ENCODE measurements at regions not wholly inside any gene's neighbourhood (a gene's known extent, or its start where the extent isn't known, plus 50 kb on each side); places are given as distances from the start of the nearest gene placed in this dataset.

DNA sequence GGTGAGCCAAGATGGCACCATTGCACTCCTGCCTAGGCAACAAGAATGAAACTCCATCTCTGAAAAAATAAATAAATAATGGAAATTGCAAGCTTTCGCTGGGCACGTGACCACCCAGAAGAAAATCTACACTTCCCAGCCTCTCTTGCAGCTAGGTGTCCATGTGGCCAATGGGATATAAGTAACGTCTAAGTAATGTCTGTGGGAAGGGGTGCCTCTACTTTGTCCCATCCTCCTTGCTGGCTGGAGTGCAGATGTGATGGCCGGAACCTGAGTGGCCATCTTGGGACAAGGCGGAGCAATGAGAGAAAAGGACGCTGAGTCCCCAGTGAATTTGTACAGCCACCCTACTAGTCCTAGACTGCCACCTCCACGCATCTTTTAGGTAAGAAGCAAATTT lies 99.8 kb upstream of the PTPN1 start:
- no peak for DNase-seq
- no peaks in the 10 kb centered on the region for H3K27me3 ChIP-seq
- no peaks in the 10 kb centered on the region for H3K9me3 ChIP-seq
- H3K36me3 ChIP-seq, result no peaks in the 10 kb centered on the region
- no peak overlapping the region for H3K4me3 ChIP-seq

DNA sequence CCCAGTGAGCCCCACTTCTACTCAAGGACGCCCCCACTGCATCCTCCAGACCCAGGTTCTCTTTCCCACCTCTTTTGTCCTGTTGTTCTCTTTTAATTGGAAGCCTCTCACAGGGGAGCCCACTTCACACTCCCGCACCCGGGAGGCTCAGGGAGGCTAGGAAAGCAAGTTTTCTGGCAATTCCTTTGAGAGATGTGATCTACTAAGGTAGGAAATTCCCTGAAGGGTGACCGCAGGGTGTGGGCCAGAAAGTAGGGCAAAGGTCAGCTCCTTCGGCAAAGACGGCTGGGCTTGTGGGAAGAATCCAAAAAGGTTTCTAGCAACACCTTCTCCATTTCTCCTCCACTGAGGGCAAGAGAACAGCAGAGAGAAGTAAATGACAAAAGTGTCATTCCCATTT lies 98.1 kb upstream of the PTPN1 start:
- H3K36me3 ChIP-seq, result no peaks in the 10 kb centered on the region
- no peaks in the 10 kb centered on the region for H3K27me3 ChIP-seq
- H3K9me3 ChIP-seq, result no peaks in the 10 kb centered on the region
- DNase-seq, result no peak
- no peak overlapping the region for H3K4me3 ChIP-seq

DNA sequence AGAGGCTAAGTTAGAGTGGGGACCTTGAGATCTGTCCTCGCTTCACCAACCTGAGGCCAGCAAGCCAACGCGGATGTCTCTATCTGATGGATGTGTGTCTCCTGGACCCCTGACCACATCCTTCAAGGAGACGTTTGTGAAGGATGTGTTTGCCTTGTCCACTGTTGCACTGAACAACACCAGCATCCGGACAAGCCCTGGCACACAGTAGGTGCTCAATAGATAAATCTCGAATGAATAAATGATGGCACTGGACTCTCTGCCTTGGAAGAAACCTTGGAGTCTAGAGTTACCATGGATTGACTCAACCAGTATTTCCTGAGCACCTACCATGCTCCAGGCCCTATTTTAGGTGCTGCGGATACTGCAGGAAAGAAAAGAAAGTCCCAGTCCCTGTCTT lies 97.7 kb upstream of the PTPN1 start:
- H3K9me3 ChIP-seq, result no peaks in the 10 kb centered on the region
- no peak for DNase-seq
- H3K4me3 ChIP-seq, result no peak overlapping the region
- H3K27me3 ChIP-seq, result no peaks in the 10 kb centered on the region
- no peaks in the 10 kb centered on the region for H3K36me3 ChIP-seq

GRCh38 chr20:50413088-50413500 lies 97.1 kb upstream of the PTPN1 start:
- Histone ChIP-seq H3K27me3 (no peaks in the 10 kb centered on the region), H3K9me3 (no peaks in the 10 kb centered on the region), H3K4me3 (no peak overlapping the region), H3K36me3 (no peaks in the 10 kb centered on the region)
- no peak for DNase-seq

DNA sequence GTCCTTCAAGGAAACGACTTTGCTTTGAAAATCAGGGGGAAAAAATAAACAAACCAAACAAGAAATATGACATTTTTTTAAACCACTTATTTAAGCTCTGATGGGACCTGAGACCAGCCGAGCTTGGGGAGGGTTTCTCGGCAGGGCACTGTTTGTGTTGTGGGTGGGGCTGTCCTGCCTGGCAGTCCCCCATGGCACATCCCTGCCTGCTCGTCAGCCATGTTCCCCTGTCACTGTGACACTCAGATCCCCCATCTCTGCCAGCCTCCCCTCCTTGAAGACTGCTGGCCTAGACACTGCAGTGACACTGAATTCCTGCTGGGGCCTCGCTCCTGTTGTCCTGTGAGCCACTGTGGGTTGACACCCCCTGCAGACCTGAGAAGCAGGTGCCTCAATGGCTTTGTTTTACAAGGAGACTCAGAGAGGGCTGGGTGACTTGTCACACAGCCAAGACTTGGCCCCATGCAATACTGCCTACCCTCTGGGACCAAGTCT lies 95.1 kb upstream of the PTPN1 start:
- DNase-seq, result no peak
- H3K27me3 ChIP-seq, result no peaks in the 10 kb centered on the region
- H3K4me3 ChIP-seq, result no peak overlapping the region
- no peaks in the 10 kb centered on the region for H3K9me3 ChIP-seq
- no peaks in the 10 kb centered on the region for H3K36me3 ChIP-seq

- Histone ChIP-seq H3K27me3 (no peaks in the 10 kb centered on the region), H3K36me3 (no peaks in the 10 kb centered on the region), H3K4me3 (no peak overlapping the region), H3K9me3 (no peaks in the 10 kb centered on the region)
- DNase-seq, result peak; percentile 99
Observed at GRCh38 chr20:50415516-50416268, 94.5 kb upstream of the PTPN1 start.

- no peaks in the 10 kb centered on the region for H3K9me3 ChIP-seq
- no peak overlapping the region for H3K4me3 ChIP-seq
- H3K27me3 ChIP-seq, result no peaks in the 10 kb centered on the region
- H3K36me3 ChIP-seq, result no peaks in the 10 kb centered on the region
- DNase-seq, result no peak
Observed at GRCh38 chr20:50416269-50417022, 93.7 kb upstream of the PTPN1 start.

DNA sequence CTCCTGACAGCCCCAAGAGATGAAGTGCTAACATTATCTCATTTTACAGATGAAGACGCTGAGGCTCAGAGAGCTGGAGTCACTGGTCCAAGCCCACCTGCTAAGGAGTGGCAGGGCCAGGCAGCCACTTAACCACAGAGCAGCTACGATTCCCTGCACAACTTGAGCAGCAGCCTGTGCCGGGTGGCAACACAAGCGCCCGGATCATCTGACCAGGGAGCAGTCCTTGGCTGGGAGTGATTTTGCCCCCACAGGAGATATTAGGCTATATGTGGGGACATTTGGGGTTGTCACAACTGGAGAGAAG lies 93.2 kb upstream of the PTPN1 start:
- Histone ChIP-seq H3K27me3 (no peaks in the 10 kb centered on the region), H3K36me3 (no peaks in the 10 kb centered on the region), H3K4me3 (no peak overlapping the region), H3K9me3 (peaks cover 4% of the 10 kb centered on the region; the same call in 1 of the 2 replicates)
- no peak for DNase-seq

GRCh38 chr20:50417484-50418235 lies 92.5 kb upstream of the PTPN1 start:
- no peak for DNase-seq
- Histone ChIP-seq H3K27me3 (no peaks in the 10 kb centered on the region), H3K36me3 (no peaks in the 10 kb centered on the region), H3K4me3 (no peak overlapping the region), H3K9me3 (peaks cover 4% of the 10 kb centered on the region; the same call in 1 of the 2 replicates)

DNA sequence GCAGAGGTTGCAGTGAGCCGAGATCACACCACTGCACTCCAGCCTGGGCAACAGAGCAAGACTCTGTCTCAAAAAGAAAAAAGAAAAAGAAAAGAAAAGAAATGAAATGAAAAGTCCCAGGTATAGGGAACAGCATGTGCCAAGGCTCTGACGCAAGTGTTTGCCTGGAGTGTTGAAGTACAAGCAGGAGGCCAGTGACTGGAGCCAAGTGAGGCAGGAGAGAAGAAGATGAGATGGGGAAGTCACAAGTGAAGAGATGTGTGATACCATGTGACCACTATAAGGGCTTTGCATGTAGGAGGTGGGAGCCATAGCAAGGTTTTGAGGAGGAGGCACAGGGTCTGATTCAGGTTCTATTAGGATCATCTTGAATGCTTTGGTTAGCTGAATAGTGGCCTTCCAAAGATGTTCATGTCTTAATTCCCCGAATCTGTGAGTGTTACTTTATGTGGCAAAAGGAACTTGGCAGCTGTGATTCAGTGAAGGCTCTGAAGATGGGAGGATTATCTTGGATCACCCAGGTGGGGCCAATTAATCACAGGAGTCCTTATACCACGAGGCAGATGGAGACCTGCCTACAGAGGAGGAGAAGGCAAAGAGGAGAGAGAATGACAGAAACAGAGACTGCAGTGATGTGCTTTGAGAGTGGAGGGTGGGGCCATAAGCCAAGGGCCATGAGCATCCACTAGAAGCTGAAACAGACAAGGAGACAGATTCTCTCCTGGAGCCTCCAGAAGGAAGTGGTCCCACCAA lies 91.1 kb upstream of the PTPN1 start:
- no peak overlapping the region for H3K4me3 ChIP-seq
- DNase-seq, result no peak
- H3K9me3 ChIP-seq, result peaks cover 4% of the 10 kb centered on the region; the same call in 1 of the 2 replicates
- no peaks in the 10 kb centered on the region for H3K27me3 ChIP-seq
- no peaks in the 10 kb centered on the region for H3K36me3 ChIP-seq

DNA sequence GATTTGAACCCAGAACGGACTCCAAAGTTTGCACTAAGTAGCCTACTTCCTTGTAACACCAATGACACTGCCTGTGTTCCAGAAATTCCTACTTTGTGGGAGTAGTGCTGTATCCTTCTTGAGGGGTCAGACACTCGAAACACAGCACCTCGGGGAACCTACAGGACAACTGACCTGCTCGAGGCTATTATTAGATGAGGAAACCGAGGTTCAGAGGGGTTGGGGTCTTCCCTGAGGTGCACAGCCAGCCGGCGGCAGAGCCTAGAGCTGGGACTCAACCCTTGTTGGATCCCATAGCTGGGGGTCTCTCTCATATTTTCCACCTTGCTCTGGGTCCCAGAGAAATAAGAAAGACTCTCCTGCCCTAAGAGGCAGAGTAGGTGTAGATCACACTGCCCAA lies 89.8 kb upstream of the PTPN1 start:
- DNase-seq, result no peak
- H3K9me3 ChIP-seq, result peaks cover 4% of the 10 kb centered on the region; the same call in 1 of the 2 replicates

GRCh38 chr20:50421356-50422340 lies 88.5 kb upstream of the PTPN1 start:
- DNase-seq, result no peak
- Histone ChIP-seq H3K4me3 (no peak overlapping the region), H3K27me3 (0 out of 2 replicates have a peak, but pooled peaks cover 2% of the 10 kb centered on the region), H3K9me3 (peaks cover 4% of the 10 kb centered on the region; the same call in 1 of the 2 replicates), H3K36me3 (no peaks in the 10 kb centered on the region)

More for the DNA sequence above, 89.8 kb upstream of the PTPN1 start:
- Histone ChIP-seq H3K36me3 (no peaks in the 10 kb centered on the region), H3K4me3 (no peak overlapping the region), H3K27me3 (no peaks in the 10 kb centered on the region)

DNA sequence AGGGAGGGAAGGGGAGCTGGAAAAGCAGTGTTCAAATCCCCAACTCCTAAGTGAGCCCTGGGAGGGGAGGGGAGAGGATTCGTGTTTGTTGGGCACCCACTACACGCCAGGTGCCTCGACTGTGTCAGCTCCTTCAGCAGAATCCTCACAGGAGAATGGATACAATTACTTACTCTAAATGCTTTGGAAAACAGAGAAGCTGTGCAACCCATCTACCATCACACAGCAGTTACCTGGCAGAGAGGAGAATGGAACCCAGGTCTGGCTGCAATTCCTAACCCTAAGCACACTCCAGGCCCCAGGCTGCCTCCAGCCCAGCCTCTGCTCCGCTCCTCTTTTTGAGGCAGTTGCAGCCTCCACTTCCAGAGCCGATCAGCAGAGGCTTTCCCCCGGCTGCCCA lies 86.4 kb upstream of the PTPN1 start:
- no peak for DNase-seq
- Histone ChIP-seq H3K9me3 (peaks cover 4% of the 10 kb centered on the region; the same call in 1 of the 2 replicates), H3K4me3 (no peak overlapping the region), H3K27me3 (0 out of 2 replicates have a peak, but pooled peaks cover 2% of the 10 kb centered on the region), H3K36me3 (no peaks in the 10 kb centered on the region)

- Histone ChIP-seq H3K4me3 (no peak overlapping the region), H3K9me3 (peaks cover 4% of the 10 kb centered on the region; the same call in 1 of the 2 replicates), H3K27me3 (0 out of 2 replicates have a peak, but pooled peaks cover 2% of the 10 kb centered on the region), H3K36me3 (no peaks in the 10 kb centered on the region)
- DNase-seq, result peak; percentile 42
Observed at GRCh38 chr20:50425076-50425475, 85.1 kb upstream of the PTPN1 start.
